ENCODE measurements at regions not wholly inside any gene's neighbourhood (a gene's known extent, or its start where the extent isn't known, plus 50 kb on each side); places are given as distances from the start of the nearest gene placed in this dataset.

DNA sequence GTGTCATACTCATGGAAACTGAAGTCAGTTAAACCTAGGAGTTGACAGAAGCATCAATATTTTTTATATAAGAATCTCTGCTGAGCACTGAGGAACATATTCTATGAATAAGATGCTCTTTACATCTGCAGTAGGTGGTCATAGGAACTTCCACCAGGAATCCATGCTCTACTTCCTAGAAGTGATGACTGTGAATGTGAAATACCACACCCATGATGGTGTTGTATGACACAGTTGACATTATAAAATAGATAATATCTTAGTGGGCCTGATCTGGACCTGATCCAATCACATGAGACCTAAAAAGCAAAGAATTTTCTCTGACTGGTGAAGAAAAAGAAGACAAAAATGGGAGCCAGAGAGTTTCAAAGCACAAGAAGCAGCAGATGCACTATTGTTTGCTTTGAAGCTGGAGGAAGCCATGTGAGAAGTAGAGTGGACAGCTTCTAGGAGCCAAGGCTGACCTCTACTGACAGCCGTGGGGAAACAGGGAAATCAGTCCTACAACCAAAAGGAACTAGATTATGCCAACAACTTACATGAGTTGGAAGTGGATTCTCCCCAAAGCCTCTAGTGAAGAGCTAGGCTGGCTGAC, 68.6 kb upstream of the HS3ST1 start:
- Mint-ChIP-seq H3K4me1 (ENCODE audit: low read depth) (peaks cover 2% of the 10 kb centered on the region), H3K4me3 (no peak overlapping the region), H3K27me3 (ENCODE audit: low read depth) (no peaks in the 10 kb centered on the region), H3K9me3 (no peaks in the 10 kb centered on the region), H3K36me3 (ENCODE audit: insufficient read depth) (no peaks in the 10 kb centered on the region)
- ATAC-seq = peak; percentile 35 to 60
- DNase-seq = no peak

DNA sequence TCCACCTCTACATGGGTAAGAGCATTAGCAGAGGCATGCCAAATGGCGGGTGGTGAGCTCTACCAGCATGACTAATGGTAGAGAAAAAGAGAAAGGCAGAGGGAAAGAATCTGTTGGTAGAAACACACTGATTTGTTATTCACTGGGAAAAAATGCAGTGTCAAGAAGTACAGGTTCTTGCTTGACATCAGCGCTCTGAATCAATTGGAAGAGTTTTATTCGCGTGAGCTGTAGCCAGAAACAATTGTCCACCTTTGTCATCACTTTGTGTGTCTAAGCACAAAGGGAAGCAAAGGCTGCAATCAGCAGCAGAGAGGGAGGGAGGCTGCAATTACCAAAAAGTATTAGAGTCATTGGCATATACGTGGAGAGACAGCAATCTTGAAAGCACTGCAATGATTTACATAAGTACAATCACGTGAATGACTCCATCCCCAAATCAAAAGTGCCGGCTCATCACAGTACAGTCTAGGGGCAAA, 67.7 kb upstream of the HS3ST1 start:
- DNase-seq (no peak), ATAC-seq (no peak)
- Mint-ChIP-seq H3K36me3 (ENCODE audit: insufficient read depth) (no peaks in the 10 kb centered on the region), H3K4me3 (no peak overlapping the region), H3K27me3 (ENCODE audit: low read depth) (no peaks in the 10 kb centered on the region), H3K4me1 (ENCODE audit: low read depth) (peaks cover 2% of the 10 kb centered on the region), H3K9me3 (no peaks in the 10 kb centered on the region)

DNA sequence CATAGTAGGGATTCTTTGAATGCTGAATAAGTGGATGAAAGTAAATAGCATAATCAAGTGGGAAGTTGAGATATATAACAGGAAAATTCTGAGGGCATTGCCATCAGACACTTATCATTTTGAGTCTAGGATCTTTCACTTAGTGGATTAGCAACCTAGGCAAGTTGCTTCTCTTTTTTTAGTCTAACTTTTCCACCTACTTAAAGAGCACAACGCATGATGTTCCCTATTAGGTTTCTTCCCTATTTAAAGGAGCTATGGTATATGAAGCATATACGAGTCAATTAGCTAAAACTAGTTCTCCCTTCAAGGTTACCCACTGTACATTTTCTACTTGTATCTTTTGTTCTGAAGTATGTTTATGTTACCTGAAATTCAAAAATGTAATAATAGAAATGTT, 67.1 kb upstream of the HS3ST1 start:
- ATAC-seq (no peak), DNase-seq (no peak)
- Mint-ChIP-seq H3K27me3 (ENCODE audit: low read depth) (no peaks in the 10 kb centered on the region), H3K4me3 (no peak overlapping the region), H3K4me1 (ENCODE audit: low read depth) (peaks cover 2% of the 10 kb centered on the region), H3K9me3 (no peaks in the 10 kb centered on the region), H3K36me3 (ENCODE audit: insufficient read depth) (no peaks in the 10 kb centered on the region)

DNA sequence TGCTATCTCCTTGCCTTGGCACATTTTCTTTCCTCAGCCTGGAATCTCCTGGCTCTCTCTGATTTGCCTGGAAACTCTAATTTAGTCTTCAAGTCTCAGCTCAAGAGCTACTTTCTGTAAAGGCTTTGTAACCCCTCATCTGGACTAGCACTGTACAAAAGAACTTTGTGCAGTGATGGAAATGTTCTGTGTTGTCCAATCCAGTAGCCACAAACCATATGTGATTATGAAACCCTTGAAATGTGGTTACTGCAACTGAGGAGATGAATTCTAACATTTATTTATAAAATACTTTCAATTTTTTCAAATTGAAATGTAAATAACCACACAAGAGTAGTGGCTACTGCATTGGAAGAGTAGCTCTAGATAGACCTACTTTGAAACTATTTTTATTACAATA, 66.6 kb upstream of the HS3ST1 start:
- Mint-ChIP-seq H3K4me3 (no peak overlapping the region), H3K9me3 (no peaks in the 10 kb centered on the region), H3K36me3 (ENCODE audit: insufficient read depth) (no peaks in the 10 kb centered on the region), H3K4me1 (ENCODE audit: low read depth) (peaks cover 2% of the 10 kb centered on the region), H3K27me3 (ENCODE audit: low read depth) (no peaks in the 10 kb centered on the region)
- ATAC-seq (no peak), DNase-seq (no peak)

DNA sequence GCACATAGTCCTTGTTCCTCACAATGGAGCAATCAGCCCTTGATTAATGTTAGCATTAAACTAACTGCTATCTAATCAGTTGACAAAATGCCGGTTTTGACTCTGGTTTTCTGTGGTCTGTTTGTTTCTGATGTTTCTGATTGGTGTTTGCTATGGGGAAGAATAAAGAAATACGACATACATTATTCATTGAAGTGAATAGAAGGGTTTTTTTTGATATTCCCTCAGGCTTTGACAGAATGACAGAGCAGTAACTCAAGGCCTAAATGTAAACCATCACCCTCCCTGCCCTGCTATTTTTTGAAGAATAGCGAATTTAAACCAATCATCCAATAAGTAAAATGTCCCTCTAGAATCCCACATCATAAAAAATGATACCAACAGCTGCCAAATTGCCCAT, 65.5 kb upstream of the HS3ST1 start:
- H3K4me3 Mint-ChIP-seq = no peak overlapping the region
- H3K4me1 Mint-ChIP-seq (ENCODE audit: low read depth) = peaks cover 4% of the 10 kb centered on the region
- H3K27me3 Mint-ChIP-seq (ENCODE audit: low read depth) = no peaks in the 10 kb centered on the region
- no peaks in the 10 kb centered on the region for H3K9me3 Mint-ChIP-seq
- ATAC-seq (no peak), DNase-seq (no peak)
- H3K36me3 Mint-ChIP-seq (ENCODE audit: insufficient read depth) = no peaks in the 10 kb centered on the region

DNA sequence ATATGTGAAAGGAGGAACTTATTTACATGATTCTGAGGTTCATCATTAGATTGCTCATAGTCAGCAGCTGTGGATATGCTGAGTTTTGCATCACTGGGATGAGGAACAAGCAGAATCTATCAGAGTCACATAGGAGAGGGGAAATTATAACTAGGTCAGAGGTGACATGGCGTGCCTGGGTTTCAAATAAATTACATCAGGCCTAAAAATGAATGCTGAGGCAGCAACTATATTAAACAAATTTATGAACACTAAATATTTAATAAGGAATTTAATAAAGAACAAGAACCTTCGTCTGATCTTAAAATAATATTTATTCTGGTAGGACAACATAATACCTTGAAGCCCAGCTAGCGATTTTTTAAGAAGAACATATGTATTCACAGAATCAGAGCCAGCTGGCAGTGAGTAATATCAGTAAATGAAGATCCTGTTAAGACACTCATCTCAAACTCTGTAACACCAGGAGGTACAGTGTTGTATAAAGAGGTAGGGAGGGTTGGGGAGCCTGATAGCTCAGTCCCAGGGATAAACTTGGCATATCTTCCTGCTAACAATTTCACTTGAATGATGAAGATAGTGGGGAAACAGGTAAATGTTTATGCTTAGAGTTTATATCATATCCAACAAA, 60.9 kb upstream of the HS3ST1 start:
- Mint-ChIP-seq H3K4me3 (no peak overlapping the region), H3K36me3 (ENCODE audit: insufficient read depth) (no peaks in the 10 kb centered on the region), H3K9me3 (no peaks in the 10 kb centered on the region), H3K27me3 (ENCODE audit: low read depth) (peaks cover 1% of the 10 kb centered on the region), H3K4me1 (ENCODE audit: low read depth) (peaks cover 22% of the 10 kb centered on the region)
- no peak for DNase-seq
- ATAC-seq = no peak

DNA sequence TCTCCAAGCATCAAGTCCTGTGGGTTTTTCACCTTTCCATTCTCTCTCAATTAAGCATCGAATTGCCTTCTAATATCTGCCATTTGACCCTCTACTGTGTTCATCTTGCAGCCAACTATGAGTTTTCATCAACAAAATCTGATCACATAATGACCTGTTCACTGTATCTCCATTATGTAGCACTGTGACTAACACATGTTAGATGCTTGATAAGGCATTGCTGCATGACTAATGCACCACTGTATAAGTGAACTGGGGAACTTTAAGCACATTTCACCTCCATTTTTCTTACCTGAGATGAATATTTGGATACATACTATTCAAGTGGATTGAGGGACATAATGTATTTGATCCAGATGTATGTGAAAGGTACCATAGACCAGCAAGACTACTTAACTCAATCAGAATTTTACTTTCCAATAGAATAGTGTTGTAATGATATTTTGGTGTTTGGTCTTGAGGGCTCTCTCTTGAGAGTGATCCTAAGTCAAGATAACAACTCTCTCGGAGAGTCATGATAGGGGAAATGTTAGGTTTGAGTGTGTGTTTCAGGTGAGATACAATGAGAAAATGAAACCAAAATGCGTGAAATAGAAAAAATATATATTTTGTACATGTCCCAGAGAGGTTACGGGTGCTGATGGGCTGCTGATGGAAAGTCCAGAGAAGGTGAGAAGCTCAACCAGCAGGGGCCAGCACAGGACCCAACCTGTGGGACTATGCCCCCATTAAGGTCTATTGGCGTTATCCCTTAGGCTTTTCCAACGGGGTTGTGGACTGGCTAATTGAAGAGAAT, 60.2 kb upstream of the HS3ST1 start:
- Mint-ChIP-seq H3K9me3 (no peaks in the 10 kb centered on the region), H3K4me1 (ENCODE audit: low read depth) (peaks cover 22% of the 10 kb centered on the region), H3K4me3 (no peak overlapping the region), H3K27me3 (ENCODE audit: low read depth) (peaks cover 2% of the 10 kb centered on the region), H3K36me3 (ENCODE audit: insufficient read depth) (no peaks in the 10 kb centered on the region)
- peak; percentile 77 to 80 for ATAC-seq
- no peak for DNase-seq

DNA sequence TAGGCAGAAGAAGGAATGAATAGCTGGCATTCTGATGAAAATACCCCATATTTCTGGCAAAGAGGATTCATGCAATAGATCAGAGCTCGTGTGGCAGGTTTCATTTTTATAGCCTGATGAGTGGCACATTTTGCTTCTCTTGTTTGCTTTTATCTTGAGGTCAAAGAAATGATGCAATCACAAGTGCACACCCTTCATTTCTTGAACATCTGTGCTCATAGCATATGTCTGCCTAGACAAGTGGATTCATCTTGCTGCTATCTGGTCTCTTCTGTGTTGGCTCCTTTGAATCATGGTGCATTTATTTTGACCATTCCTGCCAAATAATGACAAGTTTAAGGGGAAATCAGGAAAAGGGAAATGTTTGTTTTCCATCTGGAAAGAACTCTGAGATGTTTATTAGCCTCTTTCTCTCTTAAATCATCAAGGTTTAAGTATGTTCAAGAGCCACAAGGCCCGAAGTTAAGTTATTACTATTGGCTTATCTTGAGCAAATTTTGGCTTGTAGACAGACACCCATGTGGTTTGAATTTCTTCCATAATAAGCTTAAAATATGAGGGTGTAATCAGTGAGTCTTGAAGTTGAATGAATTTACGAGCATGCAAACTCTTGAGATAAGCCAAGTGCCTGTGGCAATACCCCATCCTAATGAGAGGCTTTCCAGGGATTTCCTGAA, 59.3 kb upstream of the HS3ST1 start:
- Mint-ChIP-seq H3K4me3 (no peak overlapping the region), H3K9me3 (no peaks in the 10 kb centered on the region), H3K4me1 (ENCODE audit: low read depth) (peaks cover 23% of the 10 kb centered on the region), H3K27me3 (ENCODE audit: low read depth) (peaks cover 2% of the 10 kb centered on the region), H3K36me3 (ENCODE audit: insufficient read depth) (no peaks in the 10 kb centered on the region)
- ATAC-seq = no peak
- no peak for DNase-seq

DNA sequence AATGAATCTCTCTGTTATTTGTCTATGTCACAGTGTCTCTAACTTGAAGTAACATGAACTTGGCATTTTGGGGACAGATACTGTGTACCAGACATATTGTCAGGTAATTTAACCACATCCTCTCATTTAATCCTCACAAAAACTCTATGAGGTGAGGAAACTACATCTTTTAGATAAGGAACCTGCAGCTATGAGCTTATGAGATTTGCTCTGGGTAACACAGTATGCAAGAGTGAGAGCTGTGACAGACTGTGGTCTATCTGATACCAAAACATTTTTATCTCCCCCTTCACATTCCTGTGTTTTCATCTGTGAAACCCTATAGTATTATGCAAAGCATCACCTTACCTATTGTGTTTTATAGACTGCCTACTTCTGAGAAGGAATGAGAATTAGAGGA, 58.4 kb upstream of the HS3ST1 start:
- no peak for DNase-seq
- peak in 1 of 2 donors; percentile 23 for ATAC-seq
- Mint-ChIP-seq H3K4me1 (ENCODE audit: low read depth) (peaks cover 25% of the 10 kb centered on the region), H3K4me3 (no peak overlapping the region), H3K36me3 (ENCODE audit: insufficient read depth) (no peaks in the 10 kb centered on the region), H3K9me3 (no peaks in the 10 kb centered on the region), H3K27me3 (ENCODE audit: low read depth) (peaks cover 2% of the 10 kb centered on the region)

DNA sequence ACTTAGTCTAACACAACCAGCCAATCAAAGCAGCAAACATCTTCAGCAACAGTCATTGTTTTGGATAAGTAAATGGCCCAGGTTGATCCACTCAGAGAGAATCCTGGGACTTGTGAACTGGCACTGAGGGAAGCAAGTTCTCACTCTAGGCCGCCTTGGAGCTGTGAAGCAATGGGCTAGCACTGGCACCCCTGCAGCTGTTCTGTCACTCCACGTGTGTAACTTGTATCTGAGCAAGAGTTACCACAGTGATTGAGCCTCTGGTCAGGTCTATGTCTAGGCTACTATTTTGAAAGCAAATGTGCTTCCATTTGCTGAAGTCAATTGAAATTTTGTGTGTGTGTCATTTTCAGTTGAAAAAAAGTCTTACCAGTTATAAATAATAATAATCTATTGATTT, 57.2 kb upstream of the HS3ST1 start:
- ATAC-seq (no peak), DNase-seq (no peak)
- Mint-ChIP-seq H3K9me3 (no peaks in the 10 kb centered on the region), H3K27me3 (ENCODE audit: low read depth) (peaks cover 2% of the 10 kb centered on the region), H3K36me3 (ENCODE audit: insufficient read depth) (no peaks in the 10 kb centered on the region), H3K4me3 (no peak overlapping the region), H3K4me1 (ENCODE audit: low read depth) (peaks cover 25% of the 10 kb centered on the region)

DNA sequence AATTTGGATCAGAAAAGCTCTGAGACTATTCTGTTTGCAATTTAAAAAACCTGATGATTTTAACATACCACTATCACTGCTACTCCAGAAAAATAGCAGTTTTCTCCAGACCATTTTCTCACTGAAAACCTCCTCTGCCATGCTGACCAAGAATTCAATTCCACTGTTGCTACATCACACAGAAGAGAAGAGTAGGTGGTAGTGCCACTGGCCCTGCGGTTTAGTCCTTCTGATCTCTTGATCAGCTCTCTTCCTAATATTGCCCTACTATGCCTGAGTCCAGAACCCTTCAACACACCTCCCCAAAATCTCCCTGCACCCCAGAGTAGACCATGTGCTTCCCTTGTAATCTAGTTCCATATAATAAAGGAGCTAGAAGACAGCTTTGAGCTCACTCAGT, 55.8 kb upstream of the HS3ST1 start:
- ATAC-seq (no peak), DNase-seq (no peak)
- no peak overlapping the region for H3K4me3 Mint-ChIP-seq
- no peaks in the 10 kb centered on the region for H3K9me3 Mint-ChIP-seq
- no peaks in the 10 kb centered on the region for H3K36me3 Mint-ChIP-seq (ENCODE audit: insufficient read depth)
- H3K27me3 Mint-ChIP-seq (ENCODE audit: low read depth) = peaks cover 2% of the 10 kb centered on the region
- peaks cover 25% of the 10 kb centered on the region for H3K4me1 Mint-ChIP-seq (ENCODE audit: low read depth)

DNA sequence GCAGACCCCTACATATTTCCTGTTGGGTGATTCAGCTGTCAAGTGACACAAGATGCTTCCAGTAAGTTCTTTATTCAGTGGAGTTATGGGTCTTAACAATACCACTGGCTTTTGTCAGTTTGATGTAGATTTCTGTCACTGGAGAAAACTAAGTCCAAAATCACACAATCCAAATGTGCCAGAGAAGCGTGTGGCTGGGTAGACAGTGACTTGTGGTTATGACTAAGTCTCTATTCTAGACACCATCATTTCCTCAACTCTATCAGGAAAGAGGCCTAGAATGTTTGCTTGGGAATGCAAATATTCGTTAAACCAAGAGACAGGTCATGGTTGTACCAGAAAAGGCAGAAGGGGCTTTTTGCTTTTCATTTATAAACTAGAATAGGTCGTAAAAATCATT, 54.4 kb upstream of the HS3ST1 start:
- H3K36me3 Mint-ChIP-seq (ENCODE audit: insufficient read depth) = no peaks in the 10 kb centered on the region
- ATAC-seq = no peak
- peaks cover 15% of the 10 kb centered on the region for H3K4me1 Mint-ChIP-seq (ENCODE audit: low read depth)
- DNase-seq = no peak
- peaks cover 4% of the 10 kb centered on the region for H3K9me3 Mint-ChIP-seq
- H3K4me3 Mint-ChIP-seq = no peak overlapping the region
- peaks cover 2% of the 10 kb centered on the region for H3K27me3 Mint-ChIP-seq (ENCODE audit: low read depth)

DNA sequence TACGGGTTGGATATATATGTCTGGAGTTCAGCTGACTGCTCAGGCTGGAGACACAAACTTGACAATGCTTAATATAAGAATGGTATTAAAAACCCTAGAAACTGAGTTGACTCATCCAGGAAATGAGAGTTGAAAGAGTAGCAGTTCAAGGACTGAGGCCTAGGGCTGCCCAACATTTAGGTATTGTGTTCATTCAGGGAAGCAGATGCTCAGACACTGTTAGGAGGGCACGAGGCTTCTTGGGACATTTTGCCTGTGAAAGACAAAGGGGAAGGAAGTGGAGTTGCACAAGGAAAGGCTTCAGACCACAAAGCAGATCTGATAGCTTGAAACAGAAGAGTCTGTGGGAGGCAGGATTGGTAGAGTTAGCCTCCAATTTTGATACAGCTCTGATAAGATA, 52.0 kb upstream of the HS3ST1 start:
- peak; percentile 76 to 85 for ATAC-seq
- H3K36me3 Mint-ChIP-seq (ENCODE audit: insufficient read depth) = no peaks in the 10 kb centered on the region
- H3K27me3 Mint-ChIP-seq (ENCODE audit: low read depth) = peaks cover 2% of the 10 kb centered on the region
- peaks cover 4% of the 10 kb centered on the region for H3K4me1 Mint-ChIP-seq (ENCODE audit: low read depth)
- no peak overlapping the region for H3K4me3 Mint-ChIP-seq
- DNase-seq = no peak
- peaks cover 4% of the 10 kb centered on the region for H3K9me3 Mint-ChIP-seq
